Suprapubic skin (tissue), 4 donors: ENCODE measurements at regions not wholly inside any gene's neighbourhood (a gene's known extent, or its start where the extent isn't known, plus 50 kb on each side); places are given as distances from the start of the nearest gene placed in this dataset.
"Not testable (repeated sequence)": the region's sequence is repeated elsewhere in the genome, so short reads cannot be mapped to it uniquely, and the experiment has no call there.

Source experiments
- DNase-seq, 2 donors: peaks; one replicate each; pipeline ENCODE4 v3.0.0-alpha.2; 2019; ENCODE audit warnings: low spot score in 2 of 2
- H3K27ac ChIP-seq: fragments of 200-600 bp; sonication (generic); one replicate; pipeline ENCODE4 v1.5.1; 2019
- H3K27me3 ChIP-seq: fragments of 200-600 bp; sonication (generic); one replicate; pipeline ENCODE4 v1.5.1; 2019
- H3K36me3 ChIP-seq: fragments of 200-600 bp; sonication (generic); one replicate; pipeline ENCODE4 v1.5.1; 2019
- H3K4me1 ChIP-seq: fragments of 200-600 bp; sonication (generic); one replicate; pipeline ENCODE4 v1.5.1; 2019
- H3K4me3 ChIP-seq: fragments of 200-600 bp; sonication (generic); one replicate; pipeline ENCODE4 v1.5.1; 2019; ENCODE audit warnings: mild to moderate bottlenecking
- H3K9me3 ChIP-seq: fragments of 200-600 bp; sonication (generic); one replicate; pipeline ENCODE4 v1.5.1; 2019
- EP300 ChIP-seq: sonication (generic); formaldehyde crosslinking; IDR thresholded peaks from one replicate; pipeline ENCODE4 v1.6.1; 2017; ENCODE audit warnings: antibody characterized with exemption
- POLR2A ChIP-seq, 2 donors: fragments of 450-650 bp; IDR thresholded peaks; one replicate each; pipeline ENCODE4 v1.6.1; 2017; ENCODE audit warnings: antibody characterized with exemption in 2 of 2, mild to moderate bottlenecking in 2 of 2, moderate library complexity in 2 of 2
- POLR2AphosphoS5 ChIP-seq, 3 donors: sonication (generic); formaldehyde crosslinking; IDR thresholded peaks; one replicate each; pipeline ENCODE4 v1.6.1; 2017; ENCODE audit warnings: antibody characterized with exemption in 3 of 3
- WGBS: methylation state at CpG from one replicate; pipeline ENCODE4 v1.1.5; 2018; 5-methylcytosine and 5-hydroxymethylcytosine counted together
- TF ChIP-seq, protein P1 (sequence below), 2 donors: fragments of 200-600 bp in 1 of 2; fragments of 450-650 bp in 1 of 2; sonication (generic) in 1 of 2; IDR thresholded peaks; one replicate each; pipeline ENCODE4 v1.5.1; 2016 to 2019; ENCODE audit warnings: antibody characterized with exemption in 2 of 2, mild to moderate bottlenecking in 1 of 2, moderate library complexity in 1 of 2

DNA sequence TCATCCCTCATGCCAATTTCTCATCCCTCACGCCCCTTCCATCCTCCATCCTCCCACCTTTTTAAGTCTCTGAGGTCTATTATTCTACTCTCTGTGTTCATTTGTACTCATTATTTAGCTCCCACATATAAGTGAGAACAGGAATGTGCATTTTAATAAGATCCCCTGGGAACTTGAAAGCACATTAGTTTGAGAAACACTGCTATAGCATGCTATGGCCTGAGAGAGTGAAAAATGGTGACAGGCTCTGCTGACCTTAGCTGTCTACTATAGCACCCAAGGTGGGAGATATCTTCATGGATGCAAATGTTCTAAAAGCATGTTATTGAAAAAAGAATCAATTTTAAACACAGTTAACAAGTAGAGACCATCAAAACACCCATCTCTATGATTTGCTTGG is 712.0 kb downstream of the TFAP2A start:
- Histone ChIP-seq H3K4me1 (no peaks in the 10 kb centered on the region), H3K4me3 (no peak overlapping the region), H3K36me3 (no peaks in the 10 kb centered on the region), H3K27ac (no peak overlapping the region), H3K9me3 (no peaks in the 10 kb centered on the region), H3K27me3 (no peaks in the 10 kb centered on the region)
- WGBS = 79% methylated on average over 1 of the region's 1 CpG
- DNase-seq = no peak
- TF ChIP-seq, protein P1, sequence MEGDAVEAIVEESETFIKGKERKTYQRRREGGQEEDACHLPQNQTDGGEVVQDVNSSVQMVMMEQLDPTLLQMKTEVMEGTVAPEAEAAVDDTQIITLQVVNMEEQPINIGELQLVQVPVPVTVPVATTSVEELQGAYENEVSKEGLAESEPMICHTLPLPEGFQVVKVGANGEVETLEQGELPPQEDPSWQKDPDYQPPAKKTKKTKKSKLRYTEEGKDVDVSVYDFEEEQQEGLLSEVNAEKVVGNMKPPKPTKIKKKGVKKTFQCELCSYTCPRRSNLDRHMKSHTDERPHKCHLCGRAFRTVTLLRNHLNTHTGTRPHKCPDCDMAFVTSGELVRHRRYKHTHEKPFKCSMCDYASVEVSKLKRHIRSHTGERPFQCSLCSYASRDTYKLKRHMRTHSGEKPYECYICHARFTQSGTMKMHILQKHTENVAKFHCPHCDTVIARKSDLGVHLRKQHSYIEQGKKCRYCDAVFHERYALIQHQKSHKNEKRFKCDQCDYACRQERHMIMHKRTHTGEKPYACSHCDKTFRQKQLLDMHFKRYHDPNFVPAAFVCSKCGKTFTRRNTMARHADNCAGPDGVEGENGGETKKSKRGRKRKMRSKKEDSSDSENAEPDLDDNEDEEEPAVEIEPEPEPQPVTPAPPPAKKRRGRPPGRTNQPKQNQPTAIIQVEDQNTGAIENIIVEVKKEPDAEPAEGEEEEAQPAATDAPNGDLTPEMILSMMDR (IDR thresholded peaks at IDR 0.05) = no peak
- TF ChIP-seq EP300 (no peak), POLR2AphosphoS5 (IDR thresholded peaks at IDR 0.05) (no peak), POLR2A (IDR thresholded peaks at IDR 0.05) (no peak)

DNA sequence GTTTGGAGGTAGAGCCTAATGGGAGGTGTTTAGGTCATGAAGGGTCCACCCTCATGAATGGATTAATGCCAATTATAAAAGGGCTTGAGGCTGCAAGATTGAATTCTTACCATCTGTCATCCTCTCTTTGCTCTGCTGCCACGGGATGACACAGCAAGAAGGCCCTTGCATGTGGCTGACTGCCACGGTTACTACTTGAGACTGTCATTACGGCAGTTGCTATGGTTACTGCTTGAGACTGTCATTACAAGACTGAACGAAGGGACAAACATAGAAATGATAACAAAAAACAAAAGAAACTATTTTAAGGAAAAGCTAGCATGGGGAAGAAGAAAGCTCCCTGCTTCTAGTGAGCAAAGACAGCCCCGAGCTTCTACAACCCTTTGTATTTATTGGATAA is 715.0 kb downstream of the TFAP2A start:
- Histone ChIP-seq H3K27me3 (no peaks in the 10 kb centered on the region), H3K4me1 (no peaks in the 10 kb centered on the region), H3K36me3 (no peaks in the 10 kb centered on the region), H3K4me3 (no peak overlapping the region), H3K9me3 (peaks cover 3% of the 10 kb centered on the region), H3K27ac (no peak overlapping the region)
- no peak for DNase-seq
- 63% methylated on average over 5 of the region's 5 CpGs for WGBS
- TF ChIP-seq, protein P1 (IDR thresholded peaks at IDR 0.05) = no peak
- TF ChIP-seq EP300 (no peak), POLR2AphosphoS5 (IDR thresholded peaks at IDR 0.05) (no peak), POLR2A (IDR thresholded peaks at IDR 0.05) (no peak)

DNA sequence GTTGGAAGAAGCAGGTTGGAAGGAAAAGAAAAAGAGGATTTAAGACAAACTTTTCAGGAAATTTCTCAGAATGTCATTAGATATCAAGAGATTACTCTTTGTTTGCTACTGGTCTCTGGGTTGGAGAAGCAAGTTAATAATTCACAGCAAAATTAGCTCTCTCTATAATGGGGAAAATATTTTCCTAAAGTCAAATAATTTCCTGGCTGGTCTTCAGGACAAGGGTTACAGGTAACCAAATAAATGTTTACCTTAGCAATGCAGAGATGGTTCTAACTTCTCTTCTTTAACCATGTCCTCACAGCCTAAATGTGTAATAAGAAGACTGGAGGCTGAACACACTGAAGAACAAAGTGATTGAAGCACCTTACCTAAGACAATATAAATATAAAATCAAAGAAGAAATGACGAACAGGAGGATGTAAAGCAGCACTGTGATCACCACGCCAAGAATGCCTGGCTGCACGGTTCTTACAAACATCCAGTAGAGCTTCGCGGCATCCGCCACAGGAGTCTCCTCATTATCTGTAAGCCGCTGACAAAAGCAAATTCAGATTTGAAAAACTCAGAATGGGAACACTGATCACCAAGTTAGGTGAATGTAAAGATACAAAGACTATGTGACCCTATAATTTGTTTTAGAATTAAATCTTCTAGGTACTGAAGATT is 717.5 kb downstream of the TFAP2A start:
- peaks cover 3% of the 10 kb centered on the region for H3K9me3 ChIP-seq
- no peaks in the 10 kb centered on the region for H3K4me1 ChIP-seq
- H3K36me3 ChIP-seq = no peaks in the 10 kb centered on the region
- no peak for TF ChIP-seq POLR2A (IDR thresholded peaks at IDR 0.05)
- TF ChIP-seq, protein P1 (IDR thresholded peaks at IDR 0.05) = no peak
- no peak for TF ChIP-seq POLR2AphosphoS5 (IDR thresholded peaks at IDR 0.05)
- TF ChIP-seq EP300 = no peak
- no peak for DNase-seq
- WGBS = 82% methylated on average over 7 of the region's 7 CpGs
- H3K27ac ChIP-seq = no peak overlapping the region
- H3K4me3 ChIP-seq = no peak overlapping the region
- no peaks in the 10 kb centered on the region for H3K27me3 ChIP-seq

DNA sequence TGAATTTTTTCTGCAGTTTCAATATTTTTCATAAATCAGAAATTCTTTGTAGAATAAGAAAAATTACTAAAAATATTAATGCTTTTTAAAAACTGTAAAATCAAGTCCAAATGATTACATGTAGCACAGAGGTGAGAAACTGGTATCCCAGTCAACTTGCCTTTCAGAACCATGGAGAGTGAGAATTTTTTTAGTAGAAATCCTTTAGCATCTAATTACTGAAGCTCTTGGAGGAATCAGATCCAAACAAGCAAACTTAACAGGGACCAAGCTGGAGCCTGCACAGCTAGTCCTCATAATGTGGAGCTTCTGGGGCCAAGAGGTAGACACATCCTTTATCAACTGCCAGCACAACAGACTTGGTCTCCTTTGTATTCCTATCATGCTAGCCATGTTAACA is 724.5 kb downstream of the TFAP2A start:
- Histone ChIP-seq H3K9me3 (no peaks in the 10 kb centered on the region), H3K36me3 (no peaks in the 10 kb centered on the region), H3K4me3 (no peak overlapping the region), H3K27ac (no peak overlapping the region), H3K27me3 (no peaks in the 10 kb centered on the region), H3K4me1 (no peaks in the 10 kb centered on the region)
- no peak for DNase-seq
- no peak for TF ChIP-seq EP300
- TF ChIP-seq, protein P1 (IDR thresholded peaks at IDR 0.05) = no peak
- TF ChIP-seq POLR2A (IDR thresholded peaks at IDR 0.05) = no peak
- TF ChIP-seq POLR2AphosphoS5 (IDR thresholded peaks at IDR 0.05) = no peak

DNA sequence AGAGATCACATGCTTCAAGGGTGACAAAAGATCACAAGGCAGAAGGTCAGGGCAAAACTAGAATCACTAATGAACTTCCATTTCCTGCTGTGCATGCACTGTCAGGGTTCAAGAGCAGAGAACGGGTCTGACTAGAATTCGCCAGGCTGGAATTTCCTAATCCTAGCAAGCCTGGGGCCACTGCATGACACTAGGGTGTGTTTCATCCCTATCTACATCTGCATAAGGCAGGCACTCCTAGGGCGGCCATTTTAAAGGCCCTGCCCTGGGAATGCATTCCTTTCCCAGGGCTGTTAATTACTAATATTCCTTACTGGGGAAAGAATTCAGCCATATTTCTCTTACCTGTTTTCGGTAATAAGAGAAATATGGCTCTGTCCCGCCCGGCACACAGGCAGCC is 734.1 kb downstream of the TFAP2A start:
- not testable (repeated sequence) for H3K27me3 ChIP-seq, H3K27ac ChIP-seq, DNase-seq, H3K9me3 ChIP-seq, H3K4me3 ChIP-seq, H3K4me1 ChIP-seq, H3K36me3 ChIP-seq
- WGBS = 82% methylated on average over 6 of the region's 6 CpGs

DNA sequence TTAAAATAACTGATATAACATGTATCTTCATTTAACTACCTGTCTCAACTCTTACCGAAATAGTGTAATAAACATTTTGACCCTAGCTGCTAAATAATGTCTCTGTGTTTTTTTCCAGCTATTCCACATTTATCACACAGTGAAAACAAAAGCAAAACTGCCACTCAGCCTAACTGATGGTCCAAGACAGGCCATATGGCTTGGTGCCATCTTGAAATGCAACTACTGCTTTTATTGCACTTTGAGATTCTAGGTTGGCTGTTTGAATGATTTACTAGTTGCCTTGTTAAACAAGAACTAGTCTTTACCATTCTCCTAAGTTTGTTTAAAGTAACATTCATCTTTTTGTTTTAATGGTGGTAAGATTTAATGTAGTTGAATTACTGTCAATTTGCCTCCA is 739.8 kb downstream of the TFAP2A start:
- H3K4me3 ChIP-seq = no peak overlapping the region
- no peaks in the 10 kb centered on the region for H3K27me3 ChIP-seq
- 65% methylated on average over 1 of the region's 1 CpG for WGBS
- no peaks in the 10 kb centered on the region for H3K36me3 ChIP-seq
- TF ChIP-seq, protein P1 (IDR thresholded peaks at IDR 0.05) = no peak
- TF ChIP-seq POLR2AphosphoS5 (IDR thresholded peaks at IDR 0.05) (no peak), EP300 (no peak), POLR2A (IDR thresholded peaks at IDR 0.05) (no peak)
- H3K9me3 ChIP-seq = peaks cover 2% of the 10 kb centered on the region
- no peaks in the 10 kb centered on the region for H3K4me1 ChIP-seq
- no peak for DNase-seq
- no peak overlapping the region for H3K27ac ChIP-seq
